NCI-H774 (cell line): ENCODE measurements at regions not wholly inside any gene's neighbourhood (a gene's known extent, or its start where the extent isn't known, plus 50 kb on each side); places are given as distances from the start of the nearest gene placed in this dataset.

Experiments
- DNase-seq: peaks from one replicate; lab custom pipeline; 2025; lab: John Stamatoyannopoulos, UW

GRCh38 chr10:128221807-128222206 lies 95.6 kb upstream of the MKI67 start:
- no peak for DNase-seq

DNA sequence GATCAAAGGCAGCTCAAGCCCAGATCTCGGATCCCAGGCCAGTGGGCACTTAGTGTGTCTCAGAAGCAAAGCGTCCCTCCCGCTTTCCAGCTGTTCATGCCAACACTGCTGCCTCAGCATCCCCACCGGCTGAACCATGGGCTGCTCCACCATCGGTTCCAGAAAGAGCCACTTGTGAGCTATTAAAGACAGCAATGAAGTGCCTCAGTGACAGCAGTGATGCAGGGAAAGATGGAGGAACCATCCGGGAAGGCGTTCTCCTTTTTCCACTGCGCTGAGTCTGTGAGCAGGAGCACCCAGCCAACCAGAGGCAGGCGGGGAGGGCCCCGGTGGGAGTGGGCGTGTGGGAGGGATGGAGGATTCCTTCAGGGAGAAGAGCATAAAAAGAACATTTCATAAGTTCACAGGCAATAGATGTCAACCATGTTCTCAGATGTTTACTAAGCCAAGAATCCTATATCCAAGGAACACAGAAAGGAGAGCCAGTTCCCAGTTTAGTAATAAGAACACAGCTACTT lies 96.2 kb upstream of the MKI67 start:
- DNase-seq: no peak

DNA sequence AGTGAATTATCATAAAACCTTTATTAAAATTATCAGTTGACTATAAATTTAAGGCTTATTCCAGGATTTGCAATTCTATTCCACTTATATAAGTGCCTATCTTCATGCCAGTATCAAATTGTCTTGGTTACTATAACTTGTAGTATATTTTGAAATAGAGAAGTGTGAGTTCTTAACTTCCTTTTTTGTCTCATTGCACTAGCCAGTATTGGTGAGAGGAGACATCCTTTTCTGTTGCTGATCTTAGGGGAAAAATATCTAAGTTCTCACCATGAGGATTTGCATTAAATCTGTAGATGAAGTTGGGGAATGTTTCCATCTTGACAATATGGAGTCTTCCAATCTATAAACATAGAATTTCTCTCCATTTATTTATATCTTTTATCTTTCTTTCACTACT lies 104.2 kb upstream of the MKI67 start:
- no peak for DNase-seq

- DNase-seq: no peak
Observed at GRCh38 chr10:128233422-128233821, 107.2 kb upstream of the MKI67 start.

GRCh38 chr10:128237710-128238109 lies 111.5 kb upstream of the MKI67 start:
- DNase-seq: no peak

DNA sequence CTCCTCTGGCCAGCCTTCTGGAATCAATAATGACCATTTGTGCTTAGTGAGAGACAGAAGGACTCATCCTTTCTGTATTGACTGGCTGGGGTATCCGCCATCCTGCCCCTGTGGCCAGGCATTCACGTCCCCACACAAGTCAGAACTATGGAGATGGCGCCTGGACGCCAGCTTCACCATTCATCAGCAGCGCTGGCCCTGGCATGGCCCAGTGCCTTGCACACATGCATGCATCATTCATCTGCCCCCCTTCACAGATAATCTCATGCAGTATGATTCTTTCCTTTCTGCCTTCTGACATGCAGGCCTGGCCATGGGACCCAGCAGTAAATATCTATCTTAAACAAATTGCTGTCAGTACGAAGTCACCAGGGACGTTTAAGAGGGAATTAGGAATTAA lies 114.8 kb upstream of the MKI67 start:
- no peak for DNase-seq

GRCh38 chr10:128242641-128243040 lies 116.4 kb upstream of the MKI67 start:
- DNase-seq: no peak

DNA sequence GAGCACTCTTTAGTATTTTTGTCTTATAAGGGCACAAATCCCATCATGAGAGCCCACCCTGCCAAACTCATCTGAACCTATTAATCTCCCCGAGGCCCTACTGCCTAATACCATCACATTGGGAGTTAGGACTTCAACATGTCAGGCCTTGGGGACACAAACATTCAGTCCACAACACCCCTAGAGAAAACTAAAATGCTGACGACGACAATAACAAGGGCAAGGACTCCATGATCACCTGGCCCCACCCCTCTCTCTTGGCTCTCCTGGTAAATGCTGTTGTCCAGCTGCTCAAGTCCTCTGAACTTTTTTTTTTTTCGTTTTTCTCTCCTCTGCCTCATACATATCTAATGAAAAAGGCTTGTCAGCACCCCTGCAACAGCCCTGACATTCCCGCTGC lies 118.8 kb upstream of the MKI67 start:
- DNase-seq: no peak

DNA sequence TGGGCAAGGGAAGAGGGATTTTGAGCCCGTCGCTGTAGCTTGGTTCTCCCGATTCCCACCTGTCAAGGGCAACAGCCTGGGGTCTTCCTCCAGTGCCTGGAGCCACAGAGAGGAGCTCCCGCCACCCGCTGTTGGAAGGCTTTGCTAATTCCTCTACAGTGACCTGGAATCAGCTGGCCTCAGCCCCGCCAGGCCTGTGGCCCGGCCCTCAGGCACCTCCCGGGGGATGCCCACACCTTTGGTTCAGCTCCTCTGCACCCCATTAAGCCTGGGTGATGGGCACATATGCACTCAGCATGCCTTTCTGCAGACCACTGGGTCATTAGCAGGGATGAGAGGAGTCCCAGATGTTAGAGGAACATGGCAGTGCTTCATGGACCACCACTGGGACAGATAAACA lies 121.4 kb upstream of the MKI67 start:
- DNase-seq: no peak

- no peak for DNase-seq
Observed at GRCh38 chr10:128254476-128254875, 128.3 kb upstream of the MKI67 start.

- no peak for DNase-seq
Observed at GRCh38 chr10:128257428-128257827, 131.2 kb upstream of the MKI67 start.

- no peak for DNase-seq
Observed at GRCh38 chr10:128258421-128258976, 132.3 kb upstream of the MKI67 start.

- DNase-seq: no peak
Observed at GRCh38 chr10:128263891-128264688, 137.9 kb upstream of the MKI67 start.

DNA sequence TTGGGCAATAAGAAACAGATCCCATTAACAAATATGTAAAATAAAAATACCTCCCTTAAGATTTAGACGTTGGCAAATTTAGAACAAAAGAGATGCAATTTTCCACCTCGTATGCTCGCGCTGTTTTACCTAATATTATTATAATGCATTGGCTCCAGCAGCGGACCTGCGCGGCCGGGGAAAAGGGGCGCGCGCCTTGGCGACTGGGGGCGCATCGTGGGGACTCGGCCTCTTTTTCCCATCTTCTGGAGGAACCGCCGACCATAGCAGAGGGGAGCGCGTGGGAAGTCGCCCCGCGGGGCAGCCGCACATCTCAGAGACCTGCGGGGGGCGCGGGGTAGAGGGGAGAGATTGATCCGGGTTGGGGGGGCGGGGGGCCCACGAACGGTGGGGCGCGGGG lies 139.4 kb upstream of the MKI67 start:
- no peak for DNase-seq

GRCh38 chr10:128267581-128267980 lies 141.4 kb upstream of the MKI67 start:
- DNase-seq: no peak

GRCh38 chr10:128268015-128268722 lies 141.9 kb upstream of the MKI67 start:
- DNase-seq: no peak

- no peak for DNase-seq
Observed at GRCh38 chr10:128274938-128275337, 148.7 kb upstream of the MKI67 start.

DNA sequence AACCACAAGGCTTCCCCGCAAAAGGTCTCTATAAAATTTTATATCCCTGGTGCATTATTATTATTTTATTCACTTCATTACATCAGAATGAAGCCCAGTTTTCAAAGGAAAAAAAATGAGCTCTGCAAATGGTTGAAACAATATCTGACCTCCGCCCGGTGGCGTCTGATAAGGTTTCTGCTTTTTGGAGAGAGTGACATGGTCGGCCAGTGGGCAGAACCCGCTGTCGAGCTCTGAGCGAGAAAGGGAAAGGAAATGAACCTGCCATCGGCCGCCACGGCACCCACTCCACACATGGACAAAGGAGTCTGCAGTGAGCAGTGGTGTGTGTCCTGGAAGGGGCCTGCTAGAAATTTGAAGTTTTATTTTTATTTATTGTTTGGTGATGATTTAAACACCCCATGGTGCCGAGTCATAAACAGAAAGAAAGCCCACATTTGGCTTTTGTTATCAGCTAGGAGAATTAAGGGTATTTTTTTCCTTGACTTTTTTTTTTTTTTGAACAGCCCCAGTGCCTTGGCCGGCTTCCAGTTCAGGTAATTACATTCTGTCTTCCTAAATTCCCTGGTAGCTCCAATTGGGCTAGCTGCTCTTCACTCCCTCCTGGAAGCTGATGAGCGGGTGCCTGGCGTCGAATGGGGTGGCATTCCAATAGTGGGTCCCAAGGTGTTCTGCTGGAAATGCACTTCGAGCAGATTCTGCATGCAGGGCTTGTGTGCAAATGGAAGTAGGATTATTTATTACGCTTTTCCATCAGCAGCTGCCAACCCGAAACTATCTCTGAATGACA lies 149.4 kb upstream of the MKI67 start:
- no peak for DNase-seq

- no peak for DNase-seq
Observed at GRCh38 chr10:128277267-128277840, 151.1 kb upstream of the MKI67 start.

GRCh38 chr10:128278362-128278761 lies 152.1 kb upstream of the MKI67 start:
- DNase-seq: no peak

- DNase-seq: no peak
Observed at GRCh38 chr10:128280271-128280670, 154.0 kb upstream of the MKI67 start.

DNA sequence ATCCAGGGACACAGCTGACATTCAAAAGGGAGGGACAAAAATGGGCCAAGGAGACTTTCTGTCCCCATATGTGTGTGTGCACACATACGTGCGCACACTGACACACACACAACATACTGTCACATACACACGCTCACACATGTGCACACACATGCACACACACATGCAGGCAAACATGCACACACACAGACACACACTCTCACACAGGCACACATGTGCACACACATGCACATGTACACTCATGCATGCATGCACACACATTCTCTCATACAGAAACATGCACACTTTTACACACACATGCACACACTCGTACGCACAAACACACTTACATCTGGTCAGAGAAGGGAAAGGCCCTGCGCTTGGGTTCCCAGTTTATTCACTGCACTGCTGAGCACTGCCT lies 155.1 kb upstream of the MKI67 start:
- no peak for DNase-seq
